Calu3 (cell line): ENCODE measurements at regions not wholly inside any gene's neighbourhood (a gene's known extent, or its start where the extent isn't known, plus 50 kb on each side); places are given as distances from the start of the nearest gene placed in this dataset.

ENCODE experiments used
- BruUV-seq: library from RNA; stranded (reverse); fragments of 400-500 nt; replicated peaks from 2 replicates; lab custom pipeline; 2021; lab: Mats Ljungman, UMichigan
- CTCF ChIA-PET: fragments of 300-600 bp; sonication (Branson Sonifier 250); formaldehyde crosslinking; loops from one replicate; lab custom pipeline; 2022; ENCODE audit warnings: antibody characterized with exemption; lab: Charles Lee
- DNase-seq: peaks from one replicate; pipeline ENCODE4 v3.0.0; 2022
- H3K27ac Mint-ChIP-seq: one replicate; pipeline ENCODE4 v1.8.0; 2022; ENCODE audit warnings: mixed read lengths; ENCODE audit not compliant: unreplicated experiment
- H3K27me3 Mint-ChIP-seq: one replicate; pipeline ENCODE4 v1.8.0; 2022; ENCODE audit warnings: mixed read lengths; ENCODE audit not compliant: unreplicated experiment
- H3K36me3 Mint-ChIP-seq: one replicate; pipeline ENCODE4 v1.8.0; 2022; ENCODE audit warnings: mild to moderate bottlenecking, moderate library complexity, mixed read lengths; ENCODE audit not compliant: insufficient read depth, unreplicated experiment
- H3K4me1 Mint-ChIP-seq: one replicate; pipeline ENCODE4 v1.8.0; 2022; ENCODE audit warnings: mild to moderate bottlenecking, low read depth, mixed read lengths; ENCODE audit not compliant: unreplicated experiment
- H3K4me3 Mint-ChIP-seq: one replicate; pipeline ENCODE4 v1.8.0; 2022; ENCODE audit warnings: mild to moderate bottlenecking, low read depth, moderate library complexity, mixed read lengths; ENCODE audit not compliant: unreplicated experiment
- H3K9me3 Mint-ChIP-seq: one replicate; pipeline ENCODE4 v1.8.0; 2022; ENCODE audit warnings: low read depth, mixed read lengths; ENCODE audit not compliant: unreplicated experiment
- intact Hi-C: fragments of 100-400 bp; cut with micrococcal nuclease; formaldehyde crosslinking; loops from one replicate; pipeline ENCODE4 v1.10.0; 2022; ENCODE audit not compliant: unreplicated experiment
- TF ChIP-seq, protein P1 (sequence below): fragments of 200-600 bp; IDR thresholded peaks from one replicate; pipeline ENCODE4 v1.8.0; 2022; ENCODE audit warnings: antibody characterized with exemption; ENCODE audit not compliant: unreplicated experiment

DNA sequence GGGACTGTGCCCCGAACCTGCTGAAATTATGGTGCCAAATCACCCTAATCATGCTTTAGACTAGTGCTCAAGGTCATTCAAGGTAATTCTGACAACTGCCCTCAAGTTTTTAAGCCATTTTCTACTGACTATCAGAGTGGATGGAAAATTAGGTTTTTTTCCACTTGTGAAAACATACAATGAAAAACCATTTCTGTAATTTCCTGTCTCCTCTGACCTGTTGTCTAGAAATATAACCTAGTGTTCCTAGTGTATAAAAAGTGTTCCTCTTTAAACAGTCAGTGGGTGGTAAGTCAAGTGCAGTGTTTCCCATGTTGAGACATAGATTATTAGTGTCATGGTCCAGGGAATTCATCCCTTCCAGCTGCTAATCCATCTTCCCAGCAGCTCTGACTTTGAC, 232.8 kb upstream of the UMPS start:
- H3K27ac Mint-ChIP-seq: no peak overlapping the region
- CTCF ChIA-PET: no interaction called here
- BruUV-seq: no TSS peak

DNA sequence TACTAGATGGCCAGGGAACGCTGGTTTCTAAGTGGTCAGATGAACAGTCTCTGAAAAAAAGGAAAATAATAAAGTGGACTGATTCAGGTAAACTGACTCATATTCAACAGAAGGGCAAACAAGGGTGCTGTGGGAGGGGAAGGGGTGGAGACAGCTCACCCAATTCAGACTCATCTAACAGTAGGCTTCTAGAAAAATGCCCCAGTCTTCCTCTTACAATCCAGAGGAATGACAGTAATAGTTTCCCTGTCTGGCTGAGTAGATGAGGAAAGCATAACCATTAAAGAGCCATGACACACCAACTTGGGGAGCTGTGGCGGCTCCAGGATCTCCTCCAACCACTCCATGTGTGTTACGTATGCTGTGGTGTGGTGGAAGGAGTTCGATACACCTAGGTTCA, 231.4 kb upstream of the UMPS start:
- H3K36me3 Mint-ChIP-seq: no peaks in the 10 kb centered on the region
- CTCF ChIA-PET: no interaction called here
- DNase-seq: no peak
- TF ChIP-seq, protein P1, sequence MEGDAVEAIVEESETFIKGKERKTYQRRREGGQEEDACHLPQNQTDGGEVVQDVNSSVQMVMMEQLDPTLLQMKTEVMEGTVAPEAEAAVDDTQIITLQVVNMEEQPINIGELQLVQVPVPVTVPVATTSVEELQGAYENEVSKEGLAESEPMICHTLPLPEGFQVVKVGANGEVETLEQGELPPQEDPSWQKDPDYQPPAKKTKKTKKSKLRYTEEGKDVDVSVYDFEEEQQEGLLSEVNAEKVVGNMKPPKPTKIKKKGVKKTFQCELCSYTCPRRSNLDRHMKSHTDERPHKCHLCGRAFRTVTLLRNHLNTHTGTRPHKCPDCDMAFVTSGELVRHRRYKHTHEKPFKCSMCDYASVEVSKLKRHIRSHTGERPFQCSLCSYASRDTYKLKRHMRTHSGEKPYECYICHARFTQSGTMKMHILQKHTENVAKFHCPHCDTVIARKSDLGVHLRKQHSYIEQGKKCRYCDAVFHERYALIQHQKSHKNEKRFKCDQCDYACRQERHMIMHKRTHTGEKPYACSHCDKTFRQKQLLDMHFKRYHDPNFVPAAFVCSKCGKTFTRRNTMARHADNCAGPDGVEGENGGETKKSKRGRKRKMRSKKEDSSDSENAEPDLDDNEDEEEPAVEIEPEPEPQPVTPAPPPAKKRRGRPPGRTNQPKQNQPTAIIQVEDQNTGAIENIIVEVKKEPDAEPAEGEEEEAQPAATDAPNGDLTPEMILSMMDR: no peak
- H3K27me3 Mint-ChIP-seq: peaks cover 83% of the 10 kb centered on the region
- intact Hi-C loops: no loop called here
- H3K9me3 Mint-ChIP-seq: no peaks in the 10 kb centered on the region
- no peak overlapping the region for H3K27ac Mint-ChIP-seq
- no peaks in the 10 kb centered on the region for H3K4me1 Mint-ChIP-seq
- no peak overlapping the region for H3K4me3 Mint-ChIP-seq
- BruUV-seq: no TSS peak

More for the DNA sequence above, 232.8 kb upstream of the UMPS start:
- intact Hi-C loops: no loop called here
- Mint-ChIP-seq H3K4me1 (no peaks in the 10 kb centered on the region), H3K9me3 (no peaks in the 10 kb centered on the region), H3K27me3 (peaks cover 87% of the 10 kb centered on the region), H3K4me3 (no peak overlapping the region), H3K36me3 (no peaks in the 10 kb centered on the region)
- TF ChIP-seq, protein P1: no peak
- no peak for DNase-seq

DNA sequence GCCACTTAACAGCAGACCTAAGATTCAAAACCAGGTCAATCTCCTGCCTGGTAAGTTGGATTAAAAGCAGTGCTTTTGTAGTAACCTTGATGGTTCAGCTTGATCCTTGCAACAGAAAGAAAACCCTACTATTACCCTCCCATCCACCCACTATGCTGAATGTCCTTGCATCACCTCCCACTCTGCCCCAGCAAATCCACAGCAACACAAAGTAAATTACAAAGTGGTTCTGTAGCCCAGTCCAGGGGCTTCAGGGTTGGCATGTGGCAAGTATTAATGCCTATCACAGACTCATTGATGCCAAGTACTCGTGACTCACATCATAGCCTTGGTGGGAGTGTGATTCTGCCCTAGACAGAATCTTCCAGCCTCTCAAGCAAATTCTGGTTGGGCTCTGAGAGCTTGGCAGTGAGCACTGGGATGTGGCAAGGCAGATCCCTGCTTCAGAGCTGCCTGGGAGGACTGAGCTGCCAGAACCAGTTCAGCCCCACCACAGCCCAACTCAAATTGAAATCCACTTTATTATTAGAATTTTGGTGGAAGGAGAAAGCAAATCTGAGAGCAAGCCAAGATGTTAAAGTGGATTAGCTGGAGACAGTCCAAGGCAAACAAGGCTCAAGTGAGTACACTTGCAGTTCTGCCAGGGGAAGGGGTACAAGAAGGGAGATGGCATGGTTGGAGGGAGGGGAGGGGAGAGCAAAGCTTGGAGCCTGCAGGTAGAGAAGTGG, 225.8 kb upstream of the UMPS start:
- Mint-ChIP-seq H3K4me1 (no peaks in the 10 kb centered on the region), H3K27me3 (peaks cover 72% of the 10 kb centered on the region), H3K4me3 (no peak overlapping the region), H3K9me3 (no peaks in the 10 kb centered on the region), H3K36me3 (no peaks in the 10 kb centered on the region), H3K27ac (no peak overlapping the region)
- TF ChIP-seq, protein P1: no peak
- intact Hi-C loops: no loop called here
- CTCF ChIA-PET: no interaction called here
- no TSS peak for BruUV-seq
- DNase-seq: no peak

DNA sequence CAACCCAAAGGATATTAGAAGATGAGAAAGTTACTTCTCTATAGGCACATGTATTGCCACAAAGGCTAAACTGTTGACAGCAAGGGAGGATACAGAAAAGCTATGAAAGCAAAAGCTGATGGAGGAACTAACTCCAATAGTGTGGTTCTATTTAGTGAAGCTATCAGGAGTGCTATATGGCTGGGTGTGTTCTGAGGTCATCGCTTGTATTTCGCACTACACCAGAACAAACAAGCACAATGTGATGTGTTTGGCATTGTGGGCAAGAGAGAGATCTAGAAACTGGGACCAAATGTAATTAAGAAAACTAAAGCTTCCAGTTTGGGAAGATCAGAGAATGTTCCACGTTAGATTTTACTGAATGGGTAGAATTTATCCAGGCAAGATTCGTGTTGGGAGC, 220.4 kb upstream of the UMPS start:
- Mint-ChIP-seq H3K27ac (no peak overlapping the region), H3K36me3 (no peaks in the 10 kb centered on the region), H3K27me3 (peaks cover 68% of the 10 kb centered on the region), H3K9me3 (no peaks in the 10 kb centered on the region), H3K4me1 (peaks cover 9% of the 10 kb centered on the region), H3K4me3 (no peak overlapping the region)
- CTCF ChIA-PET: no interaction called here
- TF ChIP-seq, protein P1: no peak
- intact Hi-C loops: no loop called here
- no peak for DNase-seq
- BruUV-seq: no TSS peak
